H9 (cell line): ENCODE measurements at regions not wholly inside any gene's neighbourhood (a gene's known extent, or its start where the extent isn't known, plus 50 kb on each side); places are given as distances from the start of the nearest gene placed in this dataset.

Source experiments
- DNase-seq: peaks from one replicate; pipeline ENCODE4 v3.0.0-alpha.2; 2017
- H2AFZ ChIP-seq: one replicate; pipeline ENCODE4 v1.6.1; 2013; ENCODE audit warnings: mild to moderate bottlenecking, low read length, control low read depth, moderate library complexity
- H2AK5ac ChIP-seq: 2 replicates; pipeline ENCODE4 v1.6.1; 2013; ENCODE audit warnings: low read length, control low read depth, mixed read lengths; ENCODE audit not compliant: insufficient read length
- H2BK120ac ChIP-seq: one replicate; pipeline ENCODE4 v1.6.1; 2013; ENCODE audit warnings: low read depth, mild to moderate bottlenecking, low read length, control low read depth, inconsistent platforms; ENCODE audit not compliant: poor library complexity, severe bottlenecking
- H2BK12ac ChIP-seq: 2 replicates; pipeline ENCODE4 v1.6.1; 2013; ENCODE audit warnings: low read length, control low read depth, mixed read lengths, low read depth; ENCODE audit not compliant: insufficient read length
- H2BK15ac ChIP-seq: 2 replicates; pipeline ENCODE4 v1.6.1; 2013; ENCODE audit warnings: low read depth, low read length, control low read depth
- H2BK20ac ChIP-seq: one replicate; pipeline ENCODE4 v1.6.1; 2013; ENCODE audit warnings: low read depth, mild to moderate bottlenecking, low read length, control low read depth, inconsistent platforms; ENCODE audit not compliant: poor library complexity, severe bottlenecking
- H2BK5ac ChIP-seq: 2 replicates; pipeline ENCODE4 v1.6.1; 2013; ENCODE audit warnings: low read length, control low read depth, mixed read lengths; ENCODE audit not compliant: insufficient read length
- H3K14ac ChIP-seq: 2 replicates; pipeline ENCODE4 v1.6.1; 2013; ENCODE audit warnings: low read length, control low read depth; ENCODE audit not compliant: insufficient read depth
- H3K18ac ChIP-seq: 2 replicates; pipeline ENCODE4 v1.6.1; 2013; ENCODE audit warnings: low read depth, mild to moderate bottlenecking, mixed read lengths, low read length, control low read depth; ENCODE audit not compliant: insufficient read length
- H3K23ac ChIP-seq: 2 replicates; pipeline ENCODE4 v1.6.1; 2013; ENCODE audit warnings: low read length, control low read depth, mixed read lengths, low read depth; ENCODE audit not compliant: insufficient read length
- H3K23me2 ChIP-seq: 2 replicates; pipeline ENCODE4 v1.6.1; 2013; ENCODE audit warnings: low read depth, mild to moderate bottlenecking, mixed read lengths, low read length, control low read depth; ENCODE audit not compliant: insufficient read length, poor library complexity, severe bottlenecking
- H3K27ac ChIP-seq: 2 replicates; pipeline ENCODE4 v1.5.1; 2013; ENCODE audit warnings: low read length, control low read depth, mixed read lengths, low read depth; ENCODE audit not compliant: insufficient read length
- H3K27me3 ChIP-seq: 2 replicates; pipeline ENCODE4 v1.6.1; 2013; ENCODE audit warnings: low read length, control low read depth, inconsistent platforms; ENCODE audit not compliant: insufficient read depth
- H3K4ac ChIP-seq: 2 replicates; pipeline ENCODE4 v1.6.1; 2013; ENCODE audit warnings: low read depth, mild to moderate bottlenecking, control low read depth, inconsistent platforms, low read length, moderate library complexity
- H3K4me1 ChIP-seq: 2 replicates; pipeline ENCODE4 v1.6.1; 2013; ENCODE audit warnings: low read length, control low read depth, inconsistent platforms; ENCODE audit not compliant: insufficient read depth
- H3K4me2 ChIP-seq: 2 replicates; pipeline ENCODE4 v1.6.1; 2013; ENCODE audit warnings: low read length, control low read depth, mixed read lengths; ENCODE audit not compliant: insufficient read length, insufficient read depth
- H3K56ac ChIP-seq: 2 replicates; pipeline ENCODE4 v1.6.1; 2013; ENCODE audit warnings: low read depth, mild to moderate bottlenecking, mixed read lengths, low read length, control low read depth; ENCODE audit not compliant: insufficient read length
- H3K79me1 ChIP-seq: 2 replicates; pipeline ENCODE4 v1.6.1; 2013; ENCODE audit warnings: low read depth, mild to moderate bottlenecking, moderate library complexity, low read length, control low read depth, inconsistent platforms; ENCODE audit not compliant: insufficient read depth, poor library complexity, severe bottlenecking
- H3K79me2 ChIP-seq: 2 replicates; pipeline ENCODE4 v1.6.1; 2013; ENCODE audit warnings: low read length, control low read depth, inconsistent platforms; ENCODE audit not compliant: insufficient read depth
- H3K9ac ChIP-seq: 2 replicates; pipeline ENCODE4 v1.6.1; 2013; ENCODE audit warnings: low read length, control low read depth, mixed read lengths; ENCODE audit not compliant: insufficient read length; ENCODE audit errors: extremely low read depth
- H3K9me3 ChIP-seq: one replicate; pipeline ENCODE4 v1.6.1; 2013; ENCODE audit warnings: low read depth, low read length, inconsistent platforms; ENCODE audit not compliant: control insufficient read depth
- H3T11ph ChIP-seq: one replicate; pipeline ENCODE4 v1.6.1; 2013; ENCODE audit warnings: mild to moderate bottlenecking, low read length, control low read depth, inconsistent platforms
- H4K20me1 ChIP-seq: one replicate; pipeline ENCODE4 v1.6.1; 2013; ENCODE audit not compliant: control insufficient read depth, insufficient read length, insufficient read depth
- H4K5ac ChIP-seq: 2 replicates; pipeline ENCODE4 v1.6.1; 2013; ENCODE audit warnings: low read depth, mild to moderate bottlenecking, mixed read lengths, low read length, control low read depth; ENCODE audit not compliant: insufficient read length
- H4K8ac ChIP-seq: replicated peaks from 2 replicates; pipeline ENCODE4 v1.6.1; 2013; ENCODE audit warnings: low read length, control low read depth, mixed read lengths, low read depth; ENCODE audit not compliant: insufficient read length
- H4K91ac ChIP-seq: 2 replicates; pipeline ENCODE4 v1.6.1; 2013; ENCODE audit warnings: low read depth, mild to moderate bottlenecking, moderate library complexity, mixed read lengths, low read length, control low read depth; ENCODE audit not compliant: insufficient read length
- H3K27ac Mint-ChIP-seq, 3 experiments: 2 replicates in 2 of 3; 3 replicates in 1 of 3; pipeline ENCODE4 v1.8.0; 2020 to 2021; ENCODE audit warnings: mixed read lengths in 3 of 3, mild to moderate bottlenecking in 1 of 3, moderate library complexity in 1 of 3
- H3K27me3 Mint-ChIP-seq: 2 replicates; pipeline ENCODE4 v1.8.0; 2021; ENCODE audit warnings: low read depth, mild to moderate bottlenecking, moderate library complexity, mixed read lengths
- H3K36me3 Mint-ChIP-seq, 3 experiments: 2 replicates in 2 of 3; 3 replicates in 1 of 3; pipeline ENCODE4 v1.8.0; 2020 to 2021; ENCODE audit warnings: low read depth in 3 of 3, mixed read lengths in 3 of 3; ENCODE audit not compliant: insufficient read depth in 1 of 3
- H3K4me1 Mint-ChIP-seq, 2 experiments: 2 replicates each; pipeline ENCODE4 v1.8.0; 2020; ENCODE audit warnings: mixed read lengths in 2 of 2
- H3K4me3 Mint-ChIP-seq, 2 experiments: 2 replicates in 1 of 2; 3 replicates in 1 of 2; pipeline ENCODE4 v1.8.0; 2020 to 2021; ENCODE audit warnings: mild to moderate bottlenecking in 2 of 2, mixed read lengths in 2 of 2, moderate library complexity in 1 of 2
- H3K9me3 Mint-ChIP-seq, 2 experiments: 2 replicates in 1 of 2; 3 replicates in 1 of 2; pipeline ENCODE4 v1.8.0; 2020; ENCODE audit warnings: mild to moderate bottlenecking in 2 of 2, mixed read lengths in 2 of 2, moderate library complexity in 1 of 2
- CTCF ChIP-seq: fragments of 200-600 bp; sonication (generic); conservative IDR thresholded peaks from 3 replicates; pipeline ENCODE4 v1.8.0; 2021; ENCODE audit warnings: antibody characterized with exemption, mild to moderate bottlenecking

GRCh38 chr14:85451421-85451820 is 78.5 kb upstream of the FLRT2 start:
- no peaks in the 10 kb centered on the region for H3K27me3 ChIP-seq
- H3K14ac ChIP-seq = no peak overlapping the region
- Mint-ChIP-seq H3K27me3 (no peaks in the 10 kb centered on the region), H3K36me3 (no peaks in the 10 kb centered on the region), H3K4me3 (no peak overlapping the region), H3K27ac (no peak overlapping the region), H3K4me1 (no peaks in the 10 kb centered on the region), H3K9me3 (no peaks in the 10 kb centered on the region)
- H2BK15ac ChIP-seq = no peak overlapping the region
- no peaks in the 10 kb centered on the region for H3K79me2 ChIP-seq
- H2BK120ac ChIP-seq = no peak overlapping the region
- H3K4me1 ChIP-seq = no peaks in the 10 kb centered on the region
- no peak overlapping the region for H3K27ac ChIP-seq
- no peaks in the 10 kb centered on the region for H3K79me1 ChIP-seq
- H2BK12ac ChIP-seq = no peak overlapping the region
- H3K4me2 ChIP-seq = no peak overlapping the region
- no peaks in the 10 kb centered on the region for H4K20me1 ChIP-seq
- H4K8ac ChIP-seq = no peak overlapping the region
- no peak for DNase-seq
- H3K56ac ChIP-seq = no peak overlapping the region
- no peak overlapping the region for H3K23ac ChIP-seq
- no peak overlapping the region for H3T11ph ChIP-seq
- no peak overlapping the region for H3K4ac ChIP-seq
- no peaks in the 10 kb centered on the region for H3K23me2 ChIP-seq
- no peak overlapping the region for H2BK20ac ChIP-seq
- H2BK5ac ChIP-seq = no peak overlapping the region
- H3K18ac ChIP-seq = no peak overlapping the region
- H4K5ac ChIP-seq = no peak overlapping the region
- no peak for TF ChIP-seq CTCF
- H4K91ac ChIP-seq = no peak overlapping the region
- H3K9me3 ChIP-seq = no peaks in the 10 kb centered on the region
- no peak overlapping the region for H3K9ac ChIP-seq
- H2AFZ ChIP-seq = no peak overlapping the region
- no peak overlapping the region for H2AK5ac ChIP-seq
